ENCODE measurements at regions not wholly inside any gene's neighbourhood (a gene's known extent, or its start where the extent isn't known, plus 50 kb on each side); places are given as distances from the start of the nearest gene placed in this dataset.

DNA sequence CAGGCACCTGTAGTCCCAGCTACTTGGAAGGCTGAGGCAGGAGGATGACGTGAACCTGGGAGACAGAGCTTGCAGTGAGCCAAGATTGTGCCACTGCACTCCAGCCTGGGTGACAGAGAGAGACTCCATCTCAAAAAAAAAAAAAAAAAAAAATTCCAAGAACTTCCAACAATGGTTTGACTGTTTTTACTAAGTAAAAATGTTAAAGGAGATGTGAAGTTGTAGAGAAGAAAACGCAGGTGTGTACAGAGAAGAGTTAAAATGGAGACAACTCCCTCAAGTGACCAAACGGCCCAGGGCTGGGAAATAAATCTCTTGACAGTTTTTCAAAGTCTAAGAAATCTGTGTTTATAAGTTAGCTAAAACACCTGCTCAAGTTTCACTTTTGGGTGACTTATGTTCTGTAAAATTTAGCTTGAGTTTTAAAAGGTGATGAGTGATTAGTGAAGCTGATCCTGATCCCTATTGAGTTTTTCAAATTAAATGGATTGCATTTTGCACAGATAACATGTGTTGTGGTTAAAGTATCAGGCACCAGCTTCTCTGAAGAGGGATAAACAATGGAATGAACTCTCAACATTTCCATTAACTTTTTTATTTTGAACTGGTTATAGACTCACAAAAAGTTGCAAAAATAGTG is 255.2 kb upstream of the CD180 start:
- H3K4me3 ChIP-seq (ENCODE audit: low read depth, low read length), result no peak overlapping the region
- peak; percentile 20 for DNase-seq (ENCODE audit: low read depth)
- TF ChIP-seq, protein P1, sequence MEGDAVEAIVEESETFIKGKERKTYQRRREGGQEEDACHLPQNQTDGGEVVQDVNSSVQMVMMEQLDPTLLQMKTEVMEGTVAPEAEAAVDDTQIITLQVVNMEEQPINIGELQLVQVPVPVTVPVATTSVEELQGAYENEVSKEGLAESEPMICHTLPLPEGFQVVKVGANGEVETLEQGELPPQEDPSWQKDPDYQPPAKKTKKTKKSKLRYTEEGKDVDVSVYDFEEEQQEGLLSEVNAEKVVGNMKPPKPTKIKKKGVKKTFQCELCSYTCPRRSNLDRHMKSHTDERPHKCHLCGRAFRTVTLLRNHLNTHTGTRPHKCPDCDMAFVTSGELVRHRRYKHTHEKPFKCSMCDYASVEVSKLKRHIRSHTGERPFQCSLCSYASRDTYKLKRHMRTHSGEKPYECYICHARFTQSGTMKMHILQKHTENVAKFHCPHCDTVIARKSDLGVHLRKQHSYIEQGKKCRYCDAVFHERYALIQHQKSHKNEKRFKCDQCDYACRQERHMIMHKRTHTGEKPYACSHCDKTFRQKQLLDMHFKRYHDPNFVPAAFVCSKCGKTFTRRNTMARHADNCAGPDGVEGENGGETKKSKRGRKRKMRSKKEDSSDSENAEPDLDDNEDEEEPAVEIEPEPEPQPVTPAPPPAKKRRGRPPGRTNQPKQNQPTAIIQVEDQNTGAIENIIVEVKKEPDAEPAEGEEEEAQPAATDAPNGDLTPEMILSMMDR (IDR thresholded peaks at IDR 0.05; ENCODE audit: insufficient read depth, low read depth, low read length), result no peak

DNA sequence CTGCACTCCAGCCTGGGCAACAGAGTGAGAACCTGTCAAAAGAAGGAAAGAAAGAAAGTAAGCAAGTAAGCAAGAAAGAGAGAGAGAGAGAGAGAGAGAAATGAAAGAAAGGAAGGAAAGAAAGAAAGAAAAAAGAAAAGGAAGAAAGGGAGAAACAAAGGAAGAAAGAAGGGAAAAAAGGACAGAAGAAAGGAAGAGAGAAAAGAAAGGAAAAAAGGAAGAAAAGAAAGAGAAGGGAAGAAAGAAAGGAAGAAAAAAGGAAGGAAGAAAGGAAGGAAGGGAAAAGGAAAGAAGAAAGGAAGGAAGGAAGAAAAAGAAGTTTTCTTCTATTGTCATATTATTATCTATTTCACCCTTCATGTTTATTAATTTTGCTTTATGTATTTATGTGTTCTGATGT is 251.1 kb upstream of the CD180 start:
- no peak overlapping the region for H3K4me3 ChIP-seq (ENCODE audit: low read depth, low read length)
- no peak for DNase-seq (ENCODE audit: low read depth)
- TF ChIP-seq, protein P1 (IDR thresholded peaks at IDR 0.05; ENCODE audit: insufficient read depth, low read depth, low read length), result no peak

GRCh38 chr5:67437905-67438845 is 241.6 kb upstream of the CD180 start:
- no peak overlapping the region for H3K4me3 ChIP-seq (ENCODE audit: low read depth, low read length)
- TF ChIP-seq, protein P1 (IDR thresholded peaks at IDR 0.05; ENCODE audit: insufficient read depth, low read depth, low read length), result no peak
- DNase-seq (ENCODE audit: low read depth), result peak; percentile 58

GRCh38 chr5:67435032-67435431 is 238.4 kb upstream of the CD180 start:
- TF ChIP-seq, protein P1 (IDR thresholded peaks at IDR 0.05; ENCODE audit: insufficient read depth, low read depth, low read length), result no peak
- no peak overlapping the region for H3K4me3 ChIP-seq (ENCODE audit: low read depth, low read length)
- peak; percentile 15 for DNase-seq (ENCODE audit: low read depth)

DNA sequence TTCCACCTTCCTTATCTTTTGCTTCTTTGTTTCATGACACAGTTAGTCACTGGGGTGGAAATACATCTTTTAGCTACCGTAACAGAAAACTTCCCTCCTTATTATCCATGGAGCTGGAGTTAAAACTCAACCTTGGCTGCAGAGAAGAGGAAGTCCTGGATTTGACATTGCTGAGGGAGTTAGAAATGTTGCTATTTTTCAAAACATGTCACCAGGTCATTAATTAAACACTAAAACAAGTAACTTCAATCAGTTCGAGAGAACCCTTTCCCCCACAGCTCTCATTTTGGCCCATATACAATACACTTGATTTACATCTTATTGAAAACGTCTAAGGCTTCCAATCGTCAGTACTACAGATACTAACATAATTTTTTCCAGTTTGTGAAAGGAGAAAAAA is 237.9 kb upstream of the CD180 start:
- H3K4me3 ChIP-seq (ENCODE audit: low read depth, low read length), result no peak overlapping the region
- DNase-seq (ENCODE audit: low read depth), result no peak
- TF ChIP-seq, protein P1 (IDR thresholded peaks at IDR 0.05; ENCODE audit: insufficient read depth, low read depth, low read length), result no peak

DNA sequence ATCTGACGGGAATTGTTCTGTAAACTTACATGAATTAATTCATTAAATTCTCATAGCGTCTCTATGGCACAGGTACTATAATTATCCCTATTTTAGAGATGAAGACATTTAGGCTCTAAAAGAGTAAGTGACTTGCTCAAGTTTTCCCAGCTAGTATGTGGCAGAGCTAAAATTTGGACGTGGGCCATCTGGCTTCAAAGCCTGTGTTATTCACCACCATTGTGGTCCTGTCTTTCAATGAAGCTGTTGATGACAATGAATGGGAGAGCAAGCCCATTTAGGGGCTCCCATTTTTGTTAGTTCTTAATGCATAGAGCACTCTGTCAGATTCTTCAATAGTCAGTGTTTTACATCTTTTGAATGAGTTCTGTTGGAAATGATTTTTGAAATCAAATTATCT is 236.0 kb upstream of the CD180 start:
- no peak overlapping the region for H3K4me3 ChIP-seq (ENCODE audit: low read depth, low read length)
- no peak for DNase-seq (ENCODE audit: low read depth)

More for the DNA sequence above, 236.0 kb upstream of the CD180 start:
- TF ChIP-seq, protein P1 (IDR thresholded peaks at IDR 0.05; ENCODE audit: insufficient read depth, low read depth, low read length), result no peak
